ENCODE measurements at regions not wholly inside any gene's neighbourhood (a gene's known extent, or its start where the extent isn't known, plus 50 kb on each side); places are given as distances from the start of the nearest gene placed in this dataset.

- H3K27me3 ChIP-seq (ENCODE audit: insufficient read depth, poor library complexity, severe bottlenecking): no peaks in the 10 kb centered on the region
- no peak overlapping the region for H3K4me3 ChIP-seq (replicated peaks; ENCODE audit: insufficient read depth, low read length)
- DNase-seq (ENCODE audit: low read depth in 1 of 2, low spot score in 1 of 2): no peak
- TF ChIP-seq CTCF (IDR thresholded peaks at IDR 0.05; ENCODE audit: insufficient read depth, low read length): no peak
- no peak for TF ChIP-seq REST (IDR thresholded peaks at IDR 0.05; ENCODE audit: insufficient replicate concordance, low read depth)
- no peak for TF ChIP-seq SPI1 (IDR thresholded peaks at IDR 0.05; ENCODE audit: borderline replicate concordance, low read depth)
- TF ChIP-seq GABPA (IDR thresholded peaks at IDR 0.05; ENCODE audit: low read depth): no peak
- TF ChIP-seq POLR2AphosphoS5 (IDR thresholded peaks at IDR 0.05; ENCODE audit: low read depth): no peak
- H3K27ac ChIP-seq (replicated peaks): no peak overlapping the region
Observed at GRCh38 chr4:113849771-113850170, 88.2 kb upstream of the CAMK2D start.

GRCh38 chr4:113847710-113848109 is 86.2 kb upstream of the CAMK2D start:
- DNase-seq (ENCODE audit: low read depth in 1 of 2, low spot score in 1 of 2): no peak
- TF ChIP-seq SPI1 (IDR thresholded peaks at IDR 0.05; ENCODE audit: borderline replicate concordance, low read depth): no peak
- TF ChIP-seq GABPA (IDR thresholded peaks at IDR 0.05; ENCODE audit: low read depth): no peak
- no peak for TF ChIP-seq CTCF (IDR thresholded peaks at IDR 0.05; ENCODE audit: insufficient read depth, low read length)
- TF ChIP-seq POLR2AphosphoS5 (IDR thresholded peaks at IDR 0.05; ENCODE audit: low read depth): no peak
- no peak for TF ChIP-seq REST (IDR thresholded peaks at IDR 0.05; ENCODE audit: insufficient replicate concordance, low read depth)
- Histone ChIP-seq H3K4me3 (replicated peaks; ENCODE audit: insufficient read depth, low read length) (no peak overlapping the region), H3K27ac (replicated peaks) (no peak overlapping the region), H3K27me3 (ENCODE audit: insufficient read depth, poor library complexity, severe bottlenecking) (no peaks in the 10 kb centered on the region)

- Histone ChIP-seq H3K4me3 (replicated peaks; ENCODE audit: insufficient read depth, low read length) (no peak overlapping the region), H3K27ac (replicated peaks) (no peak overlapping the region), H3K27me3 (ENCODE audit: insufficient read depth, poor library complexity, severe bottlenecking) (no peaks in the 10 kb centered on the region)
- DNase-seq (ENCODE audit: low read depth in 1 of 2, low spot score in 1 of 2): no peak
- no peak for TF ChIP-seq CTCF (IDR thresholded peaks at IDR 0.05; ENCODE audit: insufficient read depth, low read length)
Observed at GRCh38 chr4:113846433-113846832, 84.9 kb upstream of the CAMK2D start.

GRCh38 chr4:113845138-113845537 is 83.6 kb upstream of the CAMK2D start:
- H3K4me3 ChIP-seq (replicated peaks; ENCODE audit: insufficient read depth, low read length): no peak overlapping the region
- no peak for TF ChIP-seq CTCF (IDR thresholded peaks at IDR 0.05; ENCODE audit: insufficient read depth, low read length)
- TF ChIP-seq SPI1 (IDR thresholded peaks at IDR 0.05; ENCODE audit: borderline replicate concordance, low read depth): no peak
- TF ChIP-seq REST (IDR thresholded peaks at IDR 0.05; ENCODE audit: insufficient replicate concordance, low read depth): no peak
- no peak for TF ChIP-seq POLR2AphosphoS5 (IDR thresholded peaks at IDR 0.05; ENCODE audit: low read depth)
- TF ChIP-seq GABPA (IDR thresholded peaks at IDR 0.05; ENCODE audit: low read depth): no peak
- no peaks in the 10 kb centered on the region for H3K27me3 ChIP-seq (ENCODE audit: insufficient read depth, poor library complexity, severe bottlenecking)
- no peak overlapping the region for H3K27ac ChIP-seq (replicated peaks)
- no peak for DNase-seq (ENCODE audit: low read depth in 1 of 2, low spot score in 1 of 2)

All from HL-60 (cell line).